Heart right ventricle (tissue), 16 donors: ENCODE measurements at regions not wholly inside any gene's neighbourhood (a gene's known extent, or its start where the extent isn't known, plus 50 kb on each side); places are given as distances from the start of the nearest gene placed in this dataset.
A peak's percentile ranks its signal among the peaks of the same experiment; 100 is the strongest.

Experiments
- ATAC-seq, 8 donors: fragments of 200-7000 bp; cut with Tn5 transposase; one replicate each; pipeline ENCODE4 v1.9.1; 2020; ENCODE audit warnings: mild to moderate bottlenecking in 8 of 8, moderate library complexity in 8 of 8, moderate number of reproducible peaks in 1 of 8
- DNase-seq, 2 donors: peaks; one replicate each; pipeline ENCODE4 v3.0.0-alpha.2; 2020
- H3K27ac ChIP-seq, 10 donors: fragments of 200-600 bp; sonication (generic) in 2 of 10; one replicate each; pipeline versions ENCODE4 v1.5.0 to v1.8.0; 2020 to 2022; ENCODE audit warnings: mild to moderate bottlenecking in 3 of 10
- H3K27me3 ChIP-seq, 7 donors: fragments of 200-600 bp; one replicate each; pipeline ENCODE4 v1.8.0; 2021 to 2022; ENCODE audit warnings: mild to moderate bottlenecking in 2 of 7
- H3K36me3 ChIP-seq, 9 donors: fragments of 200-600 bp; sonication (generic) in 1 of 9; one replicate each; pipeline versions ENCODE4 v1.5.0 to v1.8.0; 2020 to 2022; ENCODE audit warnings: mild to moderate bottlenecking in 2 of 9
- H3K4me1 ChIP-seq, 9 donors: fragments of 200-600 bp; sonication (generic) in 1 of 9; one replicate each; pipeline versions ENCODE4 v1.5.0 to v1.8.0; 2020 to 2022; ENCODE audit warnings: mild to moderate bottlenecking in 4 of 9
- H3K4me3 ChIP-seq, 10 donors: fragments of 200-600 bp; sonication (generic) in 2 of 10; one replicate each; pipeline versions ENCODE4 v1.5.0 to v1.8.0; 2020 to 2022; ENCODE audit warnings: mild to moderate bottlenecking in 7 of 10, moderate library complexity in 2 of 10
- H3K9me3 ChIP-seq, 11 donors: fragments of 200-600 bp in 10 of 11; sonication (generic) in 2 of 11; one replicate each; pipeline versions ENCODE4 v1.5.0 to v1.8.0; 2013 to 2022; ENCODE audit warnings: mild to moderate bottlenecking in 2 of 11, control low read depth in 1 of 11, moderate library complexity in 1 of 11
- CTCF ChIP-seq, 9 donors: fragments of 200-600 bp; sonication (generic) in 2 of 9; IDR thresholded peaks; one replicate each; pipeline versions ENCODE4 v1.5.0 to v1.8.0; 2021 to 2022; ENCODE audit warnings: antibody characterized with exemption in 9 of 9, mild to moderate bottlenecking in 5 of 9, moderate library complexity in 1 of 9
- WGBS, 2 donors: extraction: QIAGEN DNeasy Blood & Tissue Kit; methylation state at CpG; one replicate each; pipeline ENCODE4 v1.1.7; 2013; ENCODE audit warnings: inconsistent platforms in 1 of 2; 5-methylcytosine and 5-hydroxymethylcytosine counted together
- intact Hi-C, 10 donors: fragments of 100-400 bp; cut with DNase I; formaldehyde crosslinking; loops; one replicate each; pipeline versions ENCODE4 v1.11.1 to v1.14.2; 2022
- donor health status: Arrhythmogenic right ventricular cardiomyopathy.
- donor health status: ischemic (EF 13 %, LVEDD 7.1; RV severe dilation, severe dysfunction).
- donor health status: healthy with polysubstance abuse.
- donor health status: DM: no; HTN: yes; CAD: no.
- donor health status: DM: no; HTN: no; CAD: no.
- donor health status: ischemic (EF 25% LVEDD 6.9; RV normal size, moderate dysfunction).
- donor health status: ischemic (EF 25% LVEDD 5.7; RV mildly dilated, moderate dysfunction).
- donor health status: healthy.
- donor health status: DM: yes; HTN: yes; CAD: no.
- donor health status: Ischemic cardiomyopathy.
- donor health status: ischemic (EF 35%, LVEDD 5.7; RV mildly dilated, moderate dysfunction).
- donor health status: nonischemic (EF 11% LVEDD 7.7; RV severe dilation, severe dysfunction).
- donor health status: DM: yes; HTN: yes; CAD: no.
- donor health status: PGD.
- donor health status: ischemic (EF 29% LVEDD 5.4; RV normal size, mild dysfunction).
- donor health status: nonischemic (EF 23%, LVEDD 6.1; RV moderate dilation, normal function).

GRCh38 chr4:1466863-1467165 is 60.6 kb upstream of the NKX1-1 start:
- WGBS, 2 donors: 83 to 85% methylated on average over 6 of the region's 6 CpGs
- no peak for TF ChIP-seq CTCF (IDR thresholded peaks at IDR 0.05)
- Histone ChIP-seq H3K27ac (no peak overlapping the region), H3K4me3 (no peak overlapping the region), H3K27me3 (peaks cover 10 to 82% (median 67%) of the 10 kb centered on the region in 7 donors), H3K36me3 (no peaks in the 10 kb centered on the region), H3K4me1 (peaks cover 0 to 4% (median 0%) of the 10 kb centered on the region in 9 donors), H3K9me3 (no peaks in the 10 kb centered on the region)
- DNase-seq (no peak), ATAC-seq (no peak)
- intact Hi-C loops: no loop called here

GRCh38 chr4:1466034-1466862 is 60.0 kb upstream of the NKX1-1 start:
- Histone ChIP-seq H3K4me1 (no peaks in the 10 kb centered on the region), H3K27ac (no peak overlapping the region), H3K9me3 (no peaks in the 10 kb centered on the region), H3K4me3 (no peak overlapping the region), H3K36me3 (no peaks in the 10 kb centered on the region), H3K27me3 (peaks cover 4 to 82% (median 67%) of the 10 kb centered on the region in 7 donors)
- ATAC-seq (no peak), DNase-seq (no peak)
- TF ChIP-seq CTCF (IDR thresholded peaks at IDR 0.05): no peak
- 83 to 89% methylated on average over 24 of the region's 24 CpGs for WGBS, 2 donors
- intact Hi-C loops: no loop called here

- no peaks in the 10 kb centered on the region for H3K4me1 ChIP-seq
- peaks cover 0 to 82% (median 64%) of the 10 kb centered on the region in 7 donors for H3K27me3 ChIP-seq
- no peaks in the 10 kb centered on the region for H3K36me3 ChIP-seq
- no peak overlapping the region for H3K27ac ChIP-seq
- H3K9me3 ChIP-seq: no peaks in the 10 kb centered on the region
- peak in 1 of 2 donors; percentile 8 for DNase-seq
- ATAC-seq: no peak
- TF ChIP-seq CTCF (IDR thresholded peaks at IDR 0.05): no peak
- intact Hi-C loops: no loop called here
- H3K4me3 ChIP-seq: no peak overlapping the region
- WGBS, 2 donors: 74 to 77% methylated on average over 22 to 24 of the region's 24 CpGs
Observed at GRCh38 chr4:1465173-1466033, 59.2 kb upstream of the NKX1-1 start.

- 66 to 71% methylated on average over 15 of the region's 15 CpGs for WGBS, 2 donors
- ATAC-seq (no peak), DNase-seq (no peak)
- intact Hi-C loops: no loop called here
- Histone ChIP-seq H3K27me3 (peaks cover 0 to 82% (median 63%) of the 10 kb centered on the region in 7 donors), H3K9me3 (no peaks in the 10 kb centered on the region), H3K36me3 (no peaks in the 10 kb centered on the region), H3K4me3 (no peak overlapping the region), H3K27ac (no peak overlapping the region), H3K4me1 (no peaks in the 10 kb centered on the region)
- no peak for TF ChIP-seq CTCF (IDR thresholded peaks at IDR 0.05)
Observed at GRCh38 chr4:1464581-1465171, 58.4 kb upstream of the NKX1-1 start.
